CD4-positive, alpha-beta T cell treated with Interleukin-12 subunit alpha and Interleukin-12 subunit beta, for 1 hour (primary cell): ENCODE measurements at regions not wholly inside any gene's neighbourhood (a gene's known extent, or its start where the extent isn't known, plus 50 kb on each side); places are given as distances from the start of the nearest gene placed in this dataset.
"Not testable (repeated sequence)": the region's sequence is repeated elsewhere in the genome, so short reads cannot be mapped to it uniquely, and the experiment has no call there.

Experiments used
- DNase-seq: peaks from one replicate; pipeline ENCODE4 v3.0.0-alpha.2; 2020

DNA sequence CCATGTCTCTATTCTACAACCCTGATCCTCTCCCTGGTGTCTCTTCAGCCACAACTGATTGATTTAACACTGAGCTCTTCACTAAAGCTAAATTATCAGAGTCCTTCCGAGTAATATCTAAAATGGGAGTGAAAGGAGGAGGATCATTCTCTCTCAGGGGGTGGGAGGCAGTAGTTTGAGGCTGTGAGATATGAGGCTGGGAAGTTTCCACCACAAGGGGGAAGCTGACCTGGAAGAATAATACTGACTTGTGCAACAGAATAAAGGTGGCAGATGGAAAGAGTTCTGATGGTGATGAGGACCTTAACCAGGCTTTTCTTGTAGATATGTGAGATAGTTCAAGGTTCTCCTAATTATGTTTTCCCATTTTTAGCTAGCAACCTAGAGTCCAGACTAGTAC, 241.6 kb upstream of the VKORC1L1 start:
- DNase-seq = not testable (repeated sequence)

DNA sequence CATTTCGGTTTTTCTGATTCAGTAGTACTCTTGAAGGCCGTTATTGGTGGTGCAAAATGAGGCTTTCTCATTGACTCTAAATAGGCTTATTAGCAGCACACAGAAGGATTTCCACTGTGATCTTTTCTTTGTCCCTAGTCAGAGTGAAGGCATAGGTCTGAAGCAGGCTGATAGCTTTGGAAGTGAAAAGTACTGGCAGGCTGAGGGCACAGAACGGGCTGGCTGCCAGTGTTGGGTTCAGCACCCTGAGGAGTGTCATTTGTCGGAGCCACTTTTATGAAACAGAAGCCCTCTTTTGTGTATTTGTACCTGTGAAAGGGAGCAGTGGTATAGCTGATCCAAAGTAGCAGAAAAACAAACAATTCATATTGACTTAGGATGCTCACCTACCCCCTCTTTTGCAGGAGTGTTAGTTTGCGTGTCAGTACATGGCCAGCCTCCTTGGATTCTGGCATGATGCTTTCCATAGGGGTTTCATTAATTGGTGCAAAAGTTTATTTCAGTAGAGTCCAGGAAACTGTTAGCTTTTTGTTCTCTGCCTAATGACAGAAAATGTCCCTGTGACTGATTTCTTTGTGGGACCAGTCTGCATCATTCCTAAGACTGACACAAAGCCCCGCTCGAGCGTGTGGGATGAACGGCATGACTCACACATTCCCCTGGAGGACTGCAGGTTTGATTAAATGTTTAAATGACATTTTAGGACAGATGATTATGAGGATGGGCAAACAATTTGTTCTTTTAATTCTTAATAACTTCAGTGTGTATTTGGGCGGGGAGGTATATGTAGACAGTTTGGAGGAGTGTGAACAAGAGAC, 239.1 kb upstream of the VKORC1L1 start:
- DNase-seq = not testable (repeated sequence)

DNA sequence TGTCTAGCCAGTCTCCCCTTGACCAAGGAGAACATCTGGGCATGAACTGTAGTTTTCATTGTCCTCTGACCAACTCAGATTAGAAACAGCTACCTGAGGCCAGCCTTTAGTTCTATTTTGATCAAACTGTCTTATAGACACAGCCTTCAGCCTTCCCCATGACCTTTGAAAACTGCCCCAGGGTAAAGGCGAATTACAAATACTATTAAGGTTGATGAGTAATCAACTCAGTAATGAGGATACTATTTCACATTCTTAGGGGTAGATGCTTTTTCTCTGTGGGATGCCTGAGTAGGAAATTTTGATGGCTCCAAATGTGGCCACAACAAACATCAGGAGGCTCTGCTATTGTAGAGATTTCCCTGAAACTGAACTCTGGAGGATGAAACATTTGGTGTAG, 234.0 kb upstream of the VKORC1L1 start:
- DNase-seq = not testable (repeated sequence)

DNA sequence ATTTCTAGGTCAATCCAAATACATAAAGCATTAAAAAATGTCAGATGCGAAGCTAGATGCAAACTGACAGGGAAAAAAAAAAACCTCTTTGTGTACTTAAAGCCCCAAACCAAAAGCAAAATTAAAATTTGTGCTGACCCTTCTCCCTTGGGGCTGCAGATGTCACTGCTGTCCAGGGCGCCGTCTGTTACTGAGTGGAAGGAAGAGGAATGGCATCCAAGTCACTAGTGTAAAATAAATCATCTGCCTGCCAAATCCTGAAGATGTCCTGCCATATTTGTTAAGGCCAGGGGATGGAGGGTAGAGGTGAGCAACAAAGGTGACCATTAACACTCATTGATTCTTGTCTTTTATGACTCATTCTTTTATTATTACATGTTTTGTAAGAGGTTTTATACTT, 233.2 kb upstream of the VKORC1L1 start:
- not testable (repeated sequence) for DNase-seq

DNA sequence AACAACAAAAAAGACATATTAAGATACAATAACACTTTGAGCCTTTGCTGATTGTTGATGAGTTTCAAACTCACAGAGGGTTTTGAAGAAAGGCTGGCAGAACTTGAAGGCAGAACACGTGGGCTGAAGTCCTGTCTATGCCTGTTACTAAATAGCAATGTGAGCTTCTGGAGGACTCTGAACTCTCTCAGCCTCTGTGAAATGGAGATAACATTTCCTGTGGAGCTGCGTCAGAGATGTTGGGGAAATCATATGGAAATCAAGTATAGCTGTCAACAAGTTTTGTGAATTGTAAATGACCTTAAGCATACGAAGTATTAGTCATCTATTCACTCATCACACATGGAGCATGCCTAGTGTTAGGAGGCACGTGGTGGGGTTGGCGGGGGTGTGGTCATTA, 229.4 kb upstream of the VKORC1L1 start:
- DNase-seq = not testable (repeated sequence)

DNA sequence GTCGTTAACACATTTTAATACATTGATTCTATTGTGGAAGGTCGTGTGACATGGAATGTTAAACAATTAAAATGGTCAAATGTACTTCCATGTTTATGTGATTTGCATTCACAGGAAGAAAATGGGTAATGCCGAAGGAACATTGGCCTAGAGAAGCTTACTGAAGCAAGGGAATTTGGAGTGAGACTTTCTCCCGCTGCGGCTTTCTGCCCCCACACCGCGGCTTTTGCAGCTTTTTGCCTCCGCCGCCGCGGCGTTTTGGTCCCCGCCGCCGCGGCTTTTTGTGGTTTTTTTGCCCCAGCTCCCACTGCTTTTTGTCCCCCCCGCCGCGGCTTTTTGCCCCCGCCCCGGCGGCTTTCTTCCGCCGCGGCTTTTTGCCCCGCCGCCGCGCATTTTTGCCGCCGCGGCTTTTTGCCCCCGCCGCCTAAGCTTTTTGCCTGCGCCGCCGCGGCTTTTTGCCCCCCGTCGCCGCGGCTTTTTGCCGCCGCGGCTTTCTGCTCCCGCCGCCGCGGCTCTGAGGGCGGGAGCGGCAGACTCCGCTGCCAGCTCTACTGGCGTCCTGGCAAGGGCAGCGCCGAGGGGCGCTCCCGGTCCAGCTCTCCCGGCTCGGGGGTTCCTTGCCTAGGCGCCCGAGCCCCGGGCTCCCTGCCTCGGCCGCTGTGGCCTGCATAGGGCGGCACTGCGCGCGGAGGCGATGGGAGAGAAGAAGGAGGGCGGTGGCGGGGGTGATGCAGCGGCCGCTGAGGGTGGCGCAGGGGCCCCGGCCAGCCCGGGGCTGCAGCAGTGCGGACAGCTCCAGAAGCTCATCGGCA, 225.5 kb upstream of the VKORC1L1 start:
- not testable (repeated sequence) for DNase-seq

DNA sequence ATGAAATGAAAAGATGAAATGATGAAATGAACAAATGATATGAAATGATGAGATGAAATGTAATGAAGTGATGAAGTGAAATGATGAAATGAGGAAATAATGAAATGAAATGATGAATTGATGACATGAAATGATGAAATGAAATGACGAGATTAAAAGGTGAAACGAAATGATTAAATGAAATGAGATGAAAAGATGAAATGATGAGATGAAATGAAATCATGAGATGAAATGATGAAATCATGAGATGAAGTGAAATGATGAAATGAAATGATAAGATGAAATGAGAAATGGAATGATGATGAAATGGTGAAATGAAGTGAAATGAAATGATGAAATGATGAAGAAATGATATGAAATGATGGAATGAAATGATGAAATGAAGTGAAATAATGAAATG, 221.7 kb upstream of the VKORC1L1 start:
- not testable (repeated sequence) for DNase-seq

DNA sequence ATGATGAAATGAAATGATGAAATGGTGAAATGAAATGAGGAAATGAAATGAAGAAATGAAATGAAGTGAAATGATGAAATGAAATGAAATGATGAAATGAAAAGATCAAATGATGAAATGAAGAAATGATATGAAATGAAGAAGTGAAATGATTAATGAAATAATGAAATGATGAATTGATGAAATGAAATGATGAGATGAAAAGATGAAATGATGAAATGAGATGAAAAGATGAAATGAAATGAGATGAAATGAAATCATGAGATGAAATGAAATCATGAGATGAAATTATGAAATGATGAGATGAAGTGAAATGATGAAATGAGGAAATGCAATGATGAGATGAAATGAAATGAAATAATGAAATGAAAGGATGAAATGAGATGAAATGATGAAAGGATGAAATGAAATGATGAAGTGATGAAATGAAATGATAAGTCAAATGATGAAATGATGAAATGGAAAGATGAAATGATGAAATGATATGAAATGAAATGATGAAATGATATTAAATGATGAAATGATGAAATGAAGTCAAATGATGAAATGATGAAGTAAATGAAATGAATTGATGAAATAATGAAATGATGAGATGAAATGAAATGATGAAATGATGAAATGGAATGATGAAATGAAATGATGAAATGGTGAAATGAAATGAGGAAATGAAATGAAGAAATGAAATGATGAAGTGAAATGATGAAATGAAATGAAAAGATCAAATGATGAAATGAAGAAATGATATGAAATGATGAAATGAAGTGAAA, 220.9 kb upstream of the VKORC1L1 start:
- not testable (repeated sequence) for DNase-seq

DNA sequence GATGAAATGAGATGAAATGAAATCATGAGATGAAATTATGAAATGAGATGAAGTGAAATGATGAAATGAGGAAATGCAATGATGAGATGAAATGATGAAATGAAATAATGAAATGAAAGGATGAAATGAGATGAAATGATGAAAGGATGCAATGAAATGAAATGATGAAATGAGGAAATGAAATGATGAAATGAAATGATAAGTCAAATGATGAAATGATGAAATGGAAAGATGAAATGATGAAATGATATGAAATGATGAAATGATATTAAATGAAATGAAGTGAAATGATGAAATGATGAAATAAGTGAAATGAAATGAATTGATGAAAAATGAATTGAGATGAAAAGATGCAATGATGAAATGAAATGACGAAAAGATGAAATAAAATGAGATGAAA, 220.2 kb upstream of the VKORC1L1 start:
- not testable (repeated sequence) for DNase-seq

DNA sequence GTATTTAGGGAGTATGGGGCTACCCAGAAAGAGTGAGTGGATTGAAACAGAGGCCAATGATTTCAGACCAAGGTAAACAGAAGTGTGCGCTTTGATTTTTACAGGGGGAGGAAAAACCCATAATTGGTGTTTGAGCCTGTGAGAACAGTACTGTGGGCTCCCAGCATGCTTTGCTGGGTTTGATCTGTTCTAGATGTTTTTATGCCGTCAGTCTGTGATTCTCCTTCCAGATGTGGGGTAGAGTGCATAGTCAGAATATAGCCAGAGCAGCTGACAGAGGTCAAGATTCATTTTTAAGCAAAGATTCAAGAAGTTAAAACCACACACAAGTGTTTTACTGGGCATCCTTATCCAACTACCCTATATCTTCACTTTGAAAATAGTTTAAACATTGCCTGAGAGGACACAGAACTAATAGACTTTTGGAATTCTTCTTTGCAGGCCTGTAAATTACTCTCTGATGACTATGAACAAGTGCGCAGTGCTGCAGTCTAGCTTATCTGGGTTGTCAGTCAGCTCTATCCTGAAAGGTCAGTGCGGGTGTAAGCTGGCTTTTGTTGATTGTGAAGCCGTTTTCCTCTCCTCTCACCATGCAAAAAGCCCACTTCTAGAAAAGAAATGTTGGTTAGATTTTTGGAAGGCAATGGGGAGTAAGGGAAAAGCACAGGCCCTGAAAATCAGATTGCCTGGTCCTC, 216.2 kb upstream of the VKORC1L1 start:
- not testable (repeated sequence) for DNase-seq

DNA sequence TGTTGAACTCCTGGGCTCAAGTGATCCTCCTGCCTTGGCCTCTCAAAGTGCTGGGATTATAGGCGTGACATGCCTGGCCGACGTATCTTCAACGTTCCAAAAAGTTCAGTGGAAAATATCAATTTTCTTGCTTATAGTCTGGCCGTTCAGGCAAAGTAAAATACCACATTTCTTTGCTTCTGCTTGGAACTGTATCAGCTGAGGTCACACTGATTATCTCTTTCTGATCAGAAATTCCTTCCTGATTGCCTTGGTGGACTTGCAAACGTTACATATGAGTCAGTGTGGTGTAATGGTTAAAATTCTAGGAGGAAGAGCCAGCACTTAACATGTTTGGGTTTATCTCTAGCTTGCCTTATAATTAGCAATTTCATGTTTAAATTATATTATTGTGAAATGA, 189.5 kb upstream of the VKORC1L1 start:
- DNase-seq = not testable (repeated sequence)

DNA sequence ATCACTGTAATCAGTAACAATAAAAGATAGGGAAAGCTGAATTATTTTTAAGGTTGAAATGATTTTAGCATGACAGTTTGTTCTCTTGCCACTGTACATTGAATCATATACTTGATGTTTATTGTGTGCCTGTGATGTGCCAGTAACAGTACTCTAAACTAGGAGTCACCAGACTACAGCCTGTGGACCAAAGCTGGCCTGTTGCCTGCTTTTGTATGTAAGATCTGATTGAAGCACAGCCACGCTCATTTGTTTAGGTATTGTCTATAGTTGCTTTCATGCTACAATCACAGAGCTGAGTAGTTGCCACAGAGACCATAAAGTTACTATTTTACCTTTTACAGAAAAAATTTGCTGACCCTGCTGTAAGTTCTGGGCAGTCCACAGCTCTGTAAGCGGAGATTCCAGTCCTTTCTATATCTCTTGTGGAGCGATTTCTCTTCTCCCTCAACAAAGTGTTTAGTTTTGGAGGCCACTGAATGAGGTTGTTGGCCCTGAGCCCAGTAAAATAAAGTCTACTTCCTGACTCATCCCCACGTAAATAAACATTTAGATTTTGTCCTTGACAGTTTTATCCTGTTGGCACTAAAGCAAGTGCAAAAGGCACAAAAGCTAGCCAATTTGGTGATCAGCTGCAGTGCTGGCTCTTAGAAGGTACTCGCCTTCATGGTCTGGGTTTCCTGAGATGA, 173.7 kb upstream of the VKORC1L1 start:
- not testable (repeated sequence) for DNase-seq

DNA sequence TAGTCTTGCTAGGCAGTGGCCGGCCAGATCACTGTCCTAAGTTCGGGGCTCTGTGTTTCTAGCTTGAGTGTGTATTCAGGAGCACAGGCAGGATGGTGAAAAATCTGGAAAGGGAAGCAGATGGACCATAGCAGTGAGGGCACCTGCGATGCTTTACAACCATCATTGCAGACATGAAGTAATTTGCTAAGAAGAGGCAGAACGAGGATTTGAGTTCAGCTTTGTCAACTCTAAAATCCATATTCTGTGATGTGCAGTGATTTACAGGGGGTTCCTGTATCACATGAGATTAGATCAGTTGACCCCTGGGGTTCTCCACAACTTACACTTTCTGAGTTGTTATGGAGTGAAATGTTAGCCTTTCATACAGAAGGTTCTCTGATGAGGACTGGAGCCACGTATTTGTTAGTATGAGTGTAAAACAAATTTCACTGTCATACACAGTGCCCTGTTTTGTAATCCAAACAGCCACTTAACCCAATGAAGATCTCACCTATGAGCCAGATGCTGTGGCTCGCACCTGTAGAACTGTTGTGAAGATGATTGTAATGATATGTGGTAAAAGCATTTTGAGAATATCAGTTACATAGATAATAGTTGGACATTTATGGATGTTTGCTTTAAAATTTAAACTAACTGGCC, 173.0 kb upstream of the VKORC1L1 start:
- DNase-seq = not testable (repeated sequence)

DNA sequence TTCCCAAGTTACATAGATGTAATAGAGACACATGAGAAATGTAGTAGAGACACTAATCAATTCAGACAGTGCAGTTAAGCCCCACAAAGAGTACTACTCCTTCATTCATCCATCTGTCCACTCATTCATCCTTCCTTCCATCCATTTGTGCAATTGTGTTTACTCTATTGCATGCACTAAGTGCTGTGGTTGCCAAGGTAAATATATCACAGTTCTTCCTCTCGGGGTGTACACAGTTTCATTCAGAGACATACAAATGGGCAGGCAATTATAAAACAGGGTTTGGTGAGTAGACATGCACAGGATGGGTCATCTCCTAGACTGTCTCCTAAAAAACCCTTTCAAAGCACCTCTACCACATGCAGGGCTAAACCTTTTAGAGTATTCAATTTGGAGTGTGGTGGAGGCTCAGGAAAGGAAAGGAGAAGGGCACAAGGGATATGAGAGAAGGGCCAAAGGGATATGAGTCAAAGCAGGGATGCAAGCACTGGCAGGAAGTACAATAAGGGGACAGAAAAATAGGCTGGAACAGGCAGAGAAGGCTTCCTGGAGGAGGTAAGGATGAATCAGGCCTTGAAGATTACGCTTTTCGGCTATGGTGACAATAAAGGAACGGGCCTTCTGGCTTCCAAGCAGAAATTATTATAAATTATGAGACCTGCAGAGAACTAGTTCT, 153.6 kb upstream of the VKORC1L1 start:
- DNase-seq = not testable (repeated sequence)

DNA sequence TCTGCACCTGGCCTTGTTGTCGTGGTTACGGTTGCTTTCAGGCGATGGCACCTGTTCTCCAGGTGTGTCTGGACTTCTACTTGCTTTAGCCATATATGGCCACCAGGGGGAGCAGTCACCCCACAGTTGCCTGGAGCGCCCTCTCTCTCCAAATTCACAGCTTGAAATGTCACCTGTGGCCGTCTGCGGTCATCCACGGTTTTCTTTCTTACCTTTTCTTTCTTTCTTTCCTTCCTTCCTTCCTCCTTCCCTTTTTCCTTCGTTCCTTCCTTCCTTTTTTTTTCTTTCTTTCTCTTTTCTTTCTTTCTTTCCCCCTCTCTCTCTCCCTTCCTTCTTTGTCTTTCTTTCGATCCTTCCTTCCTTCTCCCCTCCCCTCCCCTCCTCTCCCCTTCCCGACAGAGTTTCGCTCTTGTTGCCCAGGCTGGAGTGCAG, 150.5 kb upstream of the VKORC1L1 start:
- DNase-seq = peak; percentile 75

DNA sequence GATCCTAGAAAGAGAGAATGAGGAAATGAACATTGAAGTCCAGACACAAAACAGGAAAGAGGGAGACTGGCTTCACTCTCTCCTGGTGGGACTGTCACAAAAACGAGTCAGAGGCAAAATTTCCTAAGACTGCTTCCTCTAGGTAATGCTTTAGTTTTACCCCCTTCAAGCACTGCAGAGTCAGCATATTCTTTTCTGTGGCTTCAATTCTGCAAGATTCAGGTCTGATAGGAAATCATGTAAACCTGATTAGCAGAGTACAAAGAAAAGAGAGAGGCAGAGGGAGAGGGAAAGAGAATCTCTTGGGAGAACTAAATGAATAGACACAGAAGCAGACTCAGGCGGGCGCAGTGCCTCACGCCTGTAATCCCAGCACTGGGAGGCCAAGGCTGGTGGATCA, 145.7 kb upstream of the VKORC1L1 start:
- DNase-seq = not testable (repeated sequence)

DNA sequence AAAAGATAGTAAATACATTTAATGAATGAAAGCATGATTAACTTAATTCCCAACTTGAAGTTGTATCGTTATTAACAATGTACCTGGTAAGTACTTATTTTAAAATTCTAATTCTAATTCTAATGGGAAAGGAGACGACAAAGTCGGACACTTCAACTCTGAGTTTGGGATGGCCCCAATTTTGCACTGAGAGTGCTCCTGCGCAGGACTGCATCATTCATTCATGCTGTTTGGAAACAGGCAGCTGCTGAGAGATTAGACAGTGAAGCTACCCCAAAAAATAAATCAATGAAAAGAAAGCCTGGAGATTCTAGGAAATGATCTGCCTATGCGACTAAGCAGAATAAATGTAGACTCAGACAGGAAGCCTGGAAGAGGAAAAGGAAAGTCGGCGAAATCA, 141.7 kb upstream of the VKORC1L1 start:
- DNase-seq = no peak

DNA sequence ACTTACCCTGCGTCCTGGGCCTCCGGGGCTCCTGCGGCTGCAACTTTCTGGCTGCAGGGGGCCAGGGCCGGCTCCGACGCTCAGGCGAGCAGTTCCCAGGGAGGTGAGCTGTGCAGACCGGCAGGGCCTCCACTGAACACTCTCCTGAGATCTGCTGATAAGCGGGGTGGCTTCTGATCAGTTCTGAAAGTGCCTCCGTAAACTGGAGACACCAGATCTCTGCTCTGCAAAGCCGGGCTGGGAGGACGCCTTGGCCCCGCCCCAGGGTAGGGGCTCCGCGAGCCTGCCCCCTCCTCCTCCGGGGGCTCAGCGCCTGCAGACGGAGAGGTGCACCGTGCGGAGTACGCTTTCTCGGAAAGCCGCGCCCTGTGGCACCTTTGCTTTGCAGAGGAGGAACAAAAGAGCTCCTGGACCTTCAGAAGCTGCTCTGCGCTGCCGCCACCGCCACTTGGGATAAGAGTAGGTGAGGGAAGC, 141.3 kb upstream of the VKORC1L1 start:
- no peak for DNase-seq

DNA sequence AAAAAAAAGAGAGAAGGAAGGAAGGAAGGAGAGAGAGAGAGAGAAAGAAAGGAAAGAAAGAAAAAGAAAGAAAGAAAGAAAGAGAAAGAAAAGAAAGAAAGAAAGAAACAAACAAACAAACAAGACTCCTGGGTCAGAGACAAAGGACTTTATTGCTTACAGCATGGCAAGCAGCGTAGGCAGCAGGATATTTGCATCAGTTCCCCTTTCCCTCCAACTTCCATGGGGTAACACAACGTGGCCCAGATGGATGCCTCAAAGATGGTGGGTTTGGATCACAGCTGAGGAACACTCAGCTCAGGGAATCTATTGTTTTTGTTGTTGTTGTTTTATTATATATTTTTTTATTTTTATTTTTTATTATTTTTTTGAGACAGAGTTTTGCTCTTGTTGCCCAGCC, 128.5 kb upstream of the VKORC1L1 start:
- DNase-seq = no peak

DNA sequence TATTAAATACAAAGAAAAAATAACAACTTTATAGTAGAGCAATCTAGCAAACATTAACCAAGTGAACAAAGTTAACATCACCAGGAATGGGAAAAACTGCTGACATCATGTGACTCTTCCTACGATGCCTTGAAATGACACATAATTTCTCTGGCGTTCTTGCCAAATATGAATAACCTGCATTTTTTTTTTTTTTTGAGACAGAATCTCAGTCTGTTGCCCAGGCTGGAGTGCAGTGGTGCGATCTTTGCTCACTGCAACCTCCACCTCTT, 126.5 kb upstream of the VKORC1L1 start:
- DNase-seq = no peak

DNA sequence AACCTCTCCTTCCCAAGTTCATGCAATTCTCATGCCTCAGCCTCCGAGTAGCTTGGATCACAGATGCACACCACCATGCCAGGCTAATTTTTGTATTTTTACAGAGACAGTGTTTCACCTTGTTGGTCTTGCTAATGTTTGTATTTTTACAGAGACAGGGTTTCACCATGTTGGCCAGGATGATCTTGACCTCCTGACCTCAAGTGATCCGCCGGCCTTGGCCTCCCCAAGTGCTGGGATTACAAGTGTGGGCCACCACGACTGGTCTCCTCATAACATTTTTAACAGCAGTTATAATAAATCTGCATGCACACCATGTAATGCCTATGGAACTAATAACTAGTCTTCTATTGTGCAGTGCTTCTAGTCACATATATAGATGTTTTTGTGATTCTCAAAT, 123.8 kb upstream of the VKORC1L1 start:
- DNase-seq = no peak
